CD14-positive monocyte (primary cell): ENCODE measurements at regions not wholly inside any gene's neighbourhood (a gene's known extent, or its start where the extent isn't known, plus 50 kb on each side); places are given as distances from the start of the nearest gene placed in this dataset.

ENCODE experiments used
- DNase-seq, 3 donors: peaks; one replicate each; pipeline ENCODE4 v3.0.0-alpha.2; 2011 to 2022
- H2AFZ ChIP-seq: 2 replicates; pipeline ENCODE4 v1.6.0; 2012; ENCODE audit warnings: mild to moderate bottlenecking, low read depth, low read length, inconsistent platforms; ENCODE audit not compliant: insufficient read depth, poor library complexity, severe bottlenecking
- H3K27ac ChIP-seq, 2 donors: 1 replicate in 1 of 2; 2 replicates in 1 of 2; pipeline ENCODE4 v1.5.1; 2012 to 2013; ENCODE audit warnings: low read length in 2 of 2, control low read depth in 1 of 2, inconsistent platforms in 1 of 2, low read depth in 1 of 2, mild to moderate bottlenecking in 1 of 2
- H3K27me3 ChIP-seq, 2 donors: one replicate each; pipeline versions ENCODE4 v1.6.0 to v1.6.1; 2011 to 2013; ENCODE audit warnings: low read length in 2 of 2; ENCODE audit not compliant: control insufficient read depth in 2 of 2, insufficient read depth in 2 of 2
- H3K36me3 ChIP-seq, 2 donors: replicated peaks in 1 of 2; 1 replicate in 1 of 2; 2 replicates in 1 of 2; pipeline versions ENCODE4 v1.5.1 to v1.6.1; 2012 to 2013; ENCODE audit warnings: low read length in 2 of 2, control low read depth in 1 of 2, inconsistent platforms in 1 of 2, mild to moderate bottlenecking in 1 of 2; ENCODE audit not compliant: insufficient read depth in 2 of 2, control insufficient read depth in 1 of 2
- H3K4me1 ChIP-seq, 2 donors: 1 replicate in 1 of 2; 2 replicates in 1 of 2; pipeline versions ENCODE4 v1.5.1 to v1.6.1; 2012 to 2013; ENCODE audit warnings: low read length in 2 of 2, control low read depth in 1 of 2, inconsistent platforms in 1 of 2, mild to moderate bottlenecking in 1 of 2, moderate library complexity in 1 of 2; ENCODE audit not compliant: insufficient read depth in 2 of 2, control insufficient read depth in 1 of 2
- H3K4me2 ChIP-seq: replicated peaks from 2 replicates; pipeline ENCODE3; 2012; ENCODE audit warnings: low read length, moderate library complexity, mild to moderate bottlenecking; ENCODE audit not compliant: poor library complexity, severe bottlenecking; ENCODE audit errors: extremely low read depth
- H3K4me3 ChIP-seq, 3 experiments: fragments of 200-600 bp in 1 of 3; sonication (generic) in 1 of 3; replicated peaks in 1 of 3; 1 replicate in 2 of 3; 2 replicates in 1 of 3; pipeline ENCODE4 v1.5.1; 2011 to 2013; ENCODE audit warnings: low read length in 3 of 3, mild to moderate bottlenecking in 3 of 3, control low read depth in 2 of 3, low read depth in 2 of 3, inconsistent platforms in 1 of 3, moderate library complexity in 1 of 3
- H3K79me2 ChIP-seq: 2 replicates; pipeline ENCODE4 v1.6.0; 2012; ENCODE audit warnings: mild to moderate bottlenecking, control low read depth, inconsistent platforms, low read length, moderate library complexity; ENCODE audit not compliant: insufficient read depth
- H3K9ac ChIP-seq: 2 replicates; pipeline ENCODE4 v1.6.0; 2017; ENCODE audit warnings: low read length, mild to moderate bottlenecking; ENCODE audit not compliant: insufficient read depth, poor library complexity, severe bottlenecking
- H3K9me3 ChIP-seq, 2 donors: replicated peaks in 1 of 2; 1 replicate in 1 of 2; 2 replicates in 1 of 2; pipeline versions ENCODE4 v1.5.1 to v1.6.1; 2012 to 2013; ENCODE audit warnings: low read length in 2 of 2, control low read depth in 1 of 2; ENCODE audit not compliant: control insufficient read depth in 1 of 2, insufficient read depth in 1 of 2
- H4K20me1 ChIP-seq: 2 replicates; pipeline ENCODE4 v1.6.0; 2012; ENCODE audit warnings: mild to moderate bottlenecking, low read length, control low read depth, moderate library complexity; ENCODE audit not compliant: insufficient read depth
- H3K27ac Mint-ChIP-seq, 7 donors: one replicate each; pipeline ENCODE4 v1.8.0; 2020; ENCODE audit warnings: mild to moderate bottlenecking in 7 of 7, mixed read lengths in 7 of 7, moderate library complexity in 6 of 7, inconsistent platforms in 2 of 7
- H3K27me3 Mint-ChIP-seq, 3 donors: one replicate each; pipeline ENCODE4 v1.8.0; 2021 to 2022; ENCODE audit warnings: low read depth in 3 of 3, mild to moderate bottlenecking in 3 of 3, mixed read lengths in 3 of 3, moderate library complexity in 3 of 3, inconsistent platforms in 1 of 3
- H3K36me3 Mint-ChIP-seq, 2 donors: one replicate each; pipeline ENCODE4 v1.8.0; 2020; ENCODE audit warnings: mixed read lengths in 2 of 2, inconsistent platforms in 1 of 2, mild to moderate bottlenecking in 1 of 2
- H3K4me1 Mint-ChIP-seq: one replicate; pipeline ENCODE4 v1.8.0; 2020; ENCODE audit warnings: mild to moderate bottlenecking, mixed read lengths
- H3K4me3 Mint-ChIP-seq, 2 donors: one replicate each; pipeline ENCODE4 v1.8.0; 2020; ENCODE audit warnings: mild to moderate bottlenecking in 2 of 2, mixed read lengths in 2 of 2, moderate library complexity in 1 of 2
- H3K9me3 Mint-ChIP-seq, 7 donors: one replicate each; pipeline ENCODE4 v1.8.0; 2020 to 2022; ENCODE audit warnings: mixed read lengths in 7 of 7, mild to moderate bottlenecking in 6 of 7, moderate library complexity in 6 of 7, inconsistent platforms in 2 of 7
- CTCF ChIP-seq: fragments of 200-600 bp; IDR thresholded peaks from one replicate; pipeline ENCODE4 v1.8.0; 2022; ENCODE audit warnings: antibody characterized with exemption, mild to moderate bottlenecking
- WGBS: methylation state at CpG from one replicate; pipeline ENCODE4 v1.1.5; 2013; ENCODE audit warnings: missing lambda C conversion rate; ENCODE audit not compliant: insufficient coverage; 5-methylcytosine and 5-hydroxymethylcytosine counted together
- intact Hi-C, 2 donors: fragments of 100-400 bp; cut with micrococcal nuclease; formaldehyde crosslinking; loops; one replicate each; pipeline versions ENCODE4 v1.15.0 to v1.15.1; 2023

GRCh38 chr10:131010965-131011575, 300.5 kb downstream of the TCERG1L start:
- H3K36me3 Mint-ChIP-seq, result no peaks in the 10 kb centered on the region
- H3K27ac ChIP-seq, result no peak overlapping the region
- no peak overlapping the region for H3K9ac ChIP-seq
- no peaks in the 10 kb centered on the region for H3K4me1 Mint-ChIP-seq
- H3K27me3 ChIP-seq, result no peaks in the 10 kb centered on the region
- H4K20me1 ChIP-seq, result no peaks in the 10 kb centered on the region
- WGBS, result 93% methylated on average over 4 of the region's 11 CpGs
- H3K4me3 ChIP-seq, result no peak overlapping the region
- intact Hi-C loops, result no loop called here
- H3K27ac Mint-ChIP-seq, result no peak overlapping the region
- no peak for TF ChIP-seq CTCF
- no peaks in the 10 kb centered on the region for H3K4me1 ChIP-seq
- H3K9me3 ChIP-seq, result no peaks in the 10 kb centered on the region
- H3K27me3 Mint-ChIP-seq, result peaks cover 0 to 2% (median 0%) of the 10 kb centered on the region in 3 donors
- H3K9me3 Mint-ChIP-seq, result peaks cover 0 to 11% (median 0%) of the 10 kb centered on the region in 7 donors
- H3K36me3 ChIP-seq, result no peaks in the 10 kb centered on the region
- no peaks in the 10 kb centered on the region for H3K79me2 ChIP-seq
- no peak overlapping the region for H3K4me3 Mint-ChIP-seq
- H2AFZ ChIP-seq, result no peak overlapping the region
- DNase-seq, result no peak
- no peak overlapping the region for H3K4me2 ChIP-seq

- no peaks in the 10 kb centered on the region for H3K79me2 ChIP-seq
- no peaks in the 10 kb centered on the region for H3K27me3 ChIP-seq
- H3K27ac ChIP-seq, result no peak overlapping the region
- H3K4me1 ChIP-seq, result no peaks in the 10 kb centered on the region
- no peaks in the 10 kb centered on the region for H4K20me1 ChIP-seq
- no peaks in the 10 kb centered on the region for H3K9me3 ChIP-seq
- H3K36me3 Mint-ChIP-seq, result no peaks in the 10 kb centered on the region
- intact Hi-C loops, result no loop called here
- peaks cover 0 to 4% (median 0%) of the 10 kb centered on the region in 3 donors for H3K27me3 Mint-ChIP-seq
- no peak for DNase-seq
- H3K27ac Mint-ChIP-seq, result no peak overlapping the region
- H3K36me3 ChIP-seq, result no peaks in the 10 kb centered on the region
- no peaks in the 10 kb centered on the region for H3K4me1 Mint-ChIP-seq
- H3K4me2 ChIP-seq, result no peak overlapping the region
- no peak overlapping the region for H2AFZ ChIP-seq
- H3K4me3 ChIP-seq, result no peak overlapping the region
- TF ChIP-seq CTCF, result no peak
- H3K9me3 Mint-ChIP-seq, result peaks cover 0 to 10% (median 0%) of the 10 kb centered on the region in 7 donors
- H3K9ac ChIP-seq, result no peak overlapping the region
- 82% methylated on average over 8 of the region's 10 CpGs for WGBS
- H3K4me3 Mint-ChIP-seq, result no peak overlapping the region
Measured at GRCh38 chr10:131011936-131012640, 299.4 kb downstream of the TCERG1L start.
